HG03103 (cell line): ENCODE measurements at regions not wholly inside any gene's neighbourhood (a gene's known extent, or its start where the extent isn't known, plus 50 kb on each side); places are given as distances from the start of the nearest gene placed in this dataset.
"Not testable (repeated sequence)": the region's sequence is repeated elsewhere in the genome, so short reads cannot be mapped to it uniquely, and the experiment has no call there.

ENCODE experiments used
- ATAC-seq: cut with Tn5 transposase; IDR thresholded peaks from one replicate; pipeline ENCODE4 v1.9.1; 2021; ENCODE audit warnings: low read depth; ENCODE audit not compliant: unreplicated experiment

- ATAC-seq: no peak
These were observed 232.0 kb upstream of the NRXN1 start for GRCh38 chr2:51263951-51264350.

- not testable (repeated sequence) for ATAC-seq
These were observed 231.2 kb upstream of the NRXN1 start for GRCh38 chr2:51263101-51263500.

DNA sequence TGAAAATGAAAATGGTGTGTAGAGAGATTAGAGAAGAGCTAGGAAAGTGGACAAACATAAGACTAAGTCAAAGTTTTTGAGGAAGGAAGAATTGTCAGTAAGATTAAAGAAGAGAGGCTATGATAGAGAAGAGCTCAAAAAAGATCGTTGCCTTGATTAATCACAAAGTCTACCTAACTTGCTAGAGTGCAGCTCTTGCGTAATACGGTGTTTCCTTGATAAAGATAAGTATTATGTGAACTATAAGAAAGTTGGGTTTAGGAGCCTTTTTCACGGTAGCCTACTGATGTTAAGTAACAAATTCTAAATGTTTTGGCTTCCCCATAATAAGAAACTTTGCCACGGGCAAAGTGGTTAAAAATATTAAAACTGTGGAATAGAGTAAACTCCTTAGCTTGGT, 226.4 kb upstream of the NRXN1 start:
- no peak for ATAC-seq

GRCh38 chr2:51256736-51257135, 224.8 kb upstream of the NRXN1 start:
- ATAC-seq: no peak

- ATAC-seq: no peak
These were observed 219.4 kb upstream of the NRXN1 start for GRCh38 chr2:51251356-51251755.

- ATAC-seq: no peak
These were observed 215.4 kb upstream of the NRXN1 start for GRCh38 chr2:51247252-51247805.

GRCh38 chr2:51243892-51244535, 212.1 kb upstream of the NRXN1 start:
- no peak for ATAC-seq

GRCh38 chr2:51237626-51238271, 205.8 kb upstream of the NRXN1 start:
- no peak for ATAC-seq

DNA sequence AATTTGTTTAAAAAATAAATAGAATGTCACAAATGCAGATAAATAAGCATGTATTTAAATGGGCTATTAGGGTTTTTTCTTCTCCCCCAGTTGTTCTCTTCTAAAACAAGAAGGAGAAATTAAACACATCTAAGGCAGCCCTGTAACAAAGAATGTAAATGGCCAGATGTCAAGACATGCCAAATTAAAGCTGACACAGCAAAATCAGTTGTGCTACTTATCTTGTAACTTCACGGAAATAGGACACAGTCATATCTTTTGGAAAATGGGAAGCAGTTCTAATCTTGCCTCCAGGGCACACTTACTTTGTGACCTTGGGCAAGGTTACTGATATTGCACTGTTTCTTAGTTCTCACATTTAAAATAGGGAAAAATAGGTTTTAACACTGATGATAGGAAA, 200.1 kb upstream of the NRXN1 start:
- ATAC-seq: no peak

- ATAC-seq: no peak
These were observed 199.1 kb upstream of the NRXN1 start for GRCh38 chr2:51231071-51231470.

DNA sequence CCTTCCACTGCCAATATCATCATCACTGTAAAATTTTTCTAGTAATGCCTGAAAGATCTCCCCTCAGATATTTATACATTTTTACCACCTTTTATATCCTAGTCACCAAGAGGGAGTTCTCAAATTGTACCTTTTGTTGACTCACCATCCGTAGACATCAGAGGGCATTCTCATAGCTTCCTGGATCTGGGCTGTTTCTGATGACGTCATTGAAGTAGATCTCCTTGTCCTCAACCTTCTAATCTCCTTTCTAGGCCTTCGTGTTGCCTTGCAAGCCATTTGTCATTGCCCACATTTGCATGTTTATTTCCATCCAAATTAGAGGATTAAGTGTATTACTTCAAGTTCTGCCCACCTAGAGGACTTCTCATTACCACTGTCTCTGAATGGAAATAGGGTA, 193.4 kb upstream of the NRXN1 start:
- ATAC-seq: no peak

GRCh38 chr2:51224790-51225189, 192.9 kb upstream of the NRXN1 start:
- ATAC-seq: no peak

- ATAC-seq: no peak
These were observed 190.2 kb upstream of the NRXN1 start for GRCh38 chr2:51222106-51222505.

GRCh38 chr2:51220606-51221005, 188.7 kb upstream of the NRXN1 start:
- ATAC-seq: no peak

GRCh38 chr2:51220080-51220479, 188.1 kb upstream of the NRXN1 start:
- ATAC-seq: no peak

DNA sequence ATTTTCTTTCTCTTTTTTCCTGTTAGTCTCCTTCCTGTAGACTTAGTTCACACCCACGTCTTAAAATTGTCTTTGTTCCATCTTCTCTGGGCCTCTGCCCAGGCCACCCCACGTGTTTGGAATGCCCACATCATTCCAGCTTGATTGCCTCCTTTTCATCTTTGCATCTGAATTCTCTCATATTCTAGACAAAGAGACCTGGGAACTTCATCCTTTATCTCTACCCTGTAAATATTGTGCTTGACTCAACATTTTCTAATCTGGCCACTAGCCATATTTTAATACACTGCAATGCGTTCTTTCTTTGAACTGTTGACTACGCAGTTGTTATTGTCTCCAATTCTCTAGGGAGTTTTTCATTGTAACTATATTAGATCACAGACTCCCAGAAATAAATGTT, 187.5 kb upstream of the NRXN1 start:
- ATAC-seq: no peak

DNA sequence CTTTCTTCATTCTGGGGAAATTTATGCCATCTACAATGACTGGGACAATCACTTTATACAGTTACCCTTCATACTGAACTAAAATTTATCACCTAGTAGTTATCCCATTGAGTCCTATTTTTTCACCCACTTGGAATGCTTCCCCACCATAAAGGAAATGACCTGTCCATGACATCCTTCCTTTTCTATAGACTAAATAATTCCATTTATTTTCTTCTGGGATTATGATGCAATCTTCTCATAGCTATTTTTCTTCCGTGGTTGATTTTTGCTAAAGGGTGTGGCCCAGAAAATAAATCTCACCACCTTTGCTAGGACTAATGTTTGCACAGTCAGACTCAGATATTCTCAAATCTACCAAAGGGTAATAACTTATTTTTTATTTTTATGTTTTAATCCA, 186.1 kb upstream of the NRXN1 start:
- no peak for ATAC-seq

- no peak for ATAC-seq
These were observed 181.9 kb upstream of the NRXN1 start for GRCh38 chr2:51213826-51214225.

DNA sequence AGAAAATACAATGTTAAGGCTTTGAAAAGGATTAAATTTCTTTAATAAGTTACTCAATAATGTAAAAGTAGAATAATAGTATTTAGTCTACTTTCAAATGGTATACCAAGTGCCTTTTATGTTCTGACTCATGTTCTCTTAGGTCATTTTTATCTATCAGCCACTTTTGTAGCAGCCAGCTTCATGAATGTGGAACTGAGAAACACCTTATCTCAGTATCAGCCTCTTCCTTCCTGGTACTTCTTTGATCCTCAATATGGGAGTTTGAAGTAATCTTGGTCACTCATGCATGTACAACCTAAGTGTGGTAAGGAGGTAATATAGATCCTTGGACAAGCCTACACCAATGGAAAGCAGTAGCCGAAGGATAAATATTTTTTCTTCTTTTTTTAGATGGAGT, 180.4 kb upstream of the NRXN1 start:
- no peak for ATAC-seq

DNA sequence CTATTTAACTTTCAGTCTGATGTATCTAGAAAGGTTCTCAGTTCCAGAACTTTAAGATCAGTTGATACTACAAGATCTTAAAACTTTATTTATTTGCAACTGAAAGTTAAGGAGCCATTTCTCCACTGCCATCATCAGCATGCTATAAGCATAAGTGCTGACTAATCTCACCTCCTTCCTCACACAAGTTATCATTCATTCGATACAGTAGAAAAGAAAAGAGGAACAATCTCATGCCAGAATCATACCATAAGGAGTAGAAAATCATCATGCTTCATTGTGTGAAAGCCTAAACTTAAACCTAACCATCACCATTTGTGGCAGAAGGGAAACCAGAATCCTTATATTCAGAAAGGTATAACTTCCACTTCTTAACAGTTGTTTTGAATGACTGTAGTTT, 176.6 kb upstream of the NRXN1 start:
- ATAC-seq: no peak

DNA sequence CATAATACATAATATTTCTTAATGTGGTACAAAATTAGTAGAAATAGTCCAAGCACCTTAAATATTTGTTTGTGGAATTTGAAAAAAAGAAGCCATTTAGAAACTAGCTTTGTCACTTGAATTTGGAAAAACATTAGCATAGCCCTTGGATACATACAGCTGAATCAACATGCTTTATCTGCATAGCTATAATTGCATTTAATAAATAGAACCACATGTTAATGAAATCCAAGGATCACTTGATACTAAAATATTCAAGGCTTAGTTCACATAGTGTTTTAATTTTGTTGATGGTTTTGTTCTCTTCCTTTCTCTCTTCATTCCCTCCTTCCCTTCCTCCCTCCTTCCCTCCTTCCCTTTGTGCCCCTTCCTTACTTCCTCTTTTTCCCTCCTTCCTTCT, 169.4 kb upstream of the NRXN1 start:
- ATAC-seq: no peak

DNA sequence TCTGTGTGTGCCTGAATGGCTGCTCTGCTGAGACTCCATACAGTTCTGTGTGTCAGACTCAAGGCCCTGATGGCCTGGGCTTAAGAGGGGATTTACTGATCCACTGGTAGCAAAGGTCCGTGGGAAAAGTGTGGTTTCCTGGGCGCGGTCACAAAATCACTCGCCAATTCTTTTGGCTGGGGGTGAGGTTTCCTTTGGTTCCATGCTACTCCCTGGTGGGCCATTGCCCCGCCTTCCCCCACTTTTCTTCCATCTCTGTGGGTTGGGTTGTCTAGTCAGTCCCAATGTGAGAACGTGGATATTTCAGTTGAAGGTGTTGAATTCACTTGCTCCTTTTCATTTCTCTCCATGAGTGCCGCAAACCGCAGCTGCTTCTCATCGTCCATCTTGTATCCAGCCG, 162.7 kb upstream of the NRXN1 start:
- no peak for ATAC-seq
